Ishikawa (cell line): ENCODE measurements at regions not wholly inside any gene's neighbourhood (a gene's known extent, or its start where the extent isn't known, plus 50 kb on each side); places are given as distances from the start of the nearest gene placed in this dataset.

Experiments used
- EGR1 ChIP-seq: IDR thresholded peaks from 2 replicates; pipeline ENCODE4 v1.6.1; 2012
- FOXM1 ChIP-seq: IDR thresholded peaks from 2 replicates; pipeline ENCODE4 v1.6.1; 2012; ENCODE audit warnings: low read depth, borderline replicate concordance
- TAF1 ChIP-seq: IDR thresholded peaks from 2 replicates; pipeline ENCODE4 v1.6.1; 2012; ENCODE audit warnings: low read depth, mild to moderate bottlenecking

- TF ChIP-seq FOXM1 (no peak), EGR1 (no peak), TAF1 (no peak)
These were observed 118.5 kb upstream of the GUCY1A1 start for GRCh38 chr4:155548173-155548572.
